Superior temporal gyrus (tissue), 1 donor: ENCODE measurements at regions not wholly inside any gene's neighbourhood (a gene's known extent, or its start where the extent isn't known, plus 50 kb on each side); places are given as distances from the start of the nearest gene placed in this dataset.
"Not testable (repeated sequence)": the region's sequence is repeated elsewhere in the genome, so short reads cannot be mapped to it uniquely, and the experiment has no call there.

ENCODE experiments used
- DNase-seq: peaks from one replicate; pipeline ENCODE4 v3.0.0-alpha.2; 2016; ENCODE audit errors: extremely low spot score

DNA sequence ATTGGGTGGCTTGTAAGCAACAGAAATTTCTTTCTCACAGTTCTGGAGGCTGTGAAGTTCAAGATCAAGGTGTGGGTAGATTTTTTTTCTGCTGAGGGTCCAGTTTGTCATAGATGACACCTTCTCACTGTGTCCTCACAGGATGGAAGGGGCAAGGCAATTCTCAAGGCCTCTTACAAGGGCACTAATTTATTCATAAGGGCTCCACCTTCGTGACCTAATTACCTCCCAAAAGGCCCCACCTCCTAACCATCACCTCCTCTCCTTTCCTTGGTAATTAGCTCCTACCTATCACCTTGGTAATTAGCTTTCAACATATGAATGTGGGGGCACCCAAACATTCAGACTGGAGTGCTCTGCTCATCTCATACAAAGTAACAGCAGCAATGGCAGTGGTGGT lies 92.3 kb upstream of the CD44 start:
- DNase-seq, result no peak

DNA sequence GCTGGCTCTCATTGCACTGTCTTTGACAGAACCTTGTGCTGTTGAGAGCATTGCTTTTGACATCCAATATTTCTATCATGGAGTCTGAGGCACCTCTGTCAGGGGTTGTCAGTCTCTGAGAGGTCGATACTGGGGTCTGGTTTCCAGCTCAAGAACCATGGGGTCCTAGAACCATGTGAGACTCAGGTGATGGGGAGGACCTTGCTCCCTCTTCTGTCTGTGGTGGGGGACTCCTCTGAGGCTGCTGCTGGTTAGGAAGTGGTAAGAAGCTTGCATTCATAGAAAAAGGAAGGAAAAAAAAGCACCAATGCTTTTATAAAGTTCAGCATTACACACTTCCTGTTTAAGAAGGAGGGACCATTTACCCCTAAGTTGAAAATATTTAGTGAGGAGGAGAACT lies 91.8 kb upstream of the CD44 start:
- no peak for DNase-seq

DNA sequence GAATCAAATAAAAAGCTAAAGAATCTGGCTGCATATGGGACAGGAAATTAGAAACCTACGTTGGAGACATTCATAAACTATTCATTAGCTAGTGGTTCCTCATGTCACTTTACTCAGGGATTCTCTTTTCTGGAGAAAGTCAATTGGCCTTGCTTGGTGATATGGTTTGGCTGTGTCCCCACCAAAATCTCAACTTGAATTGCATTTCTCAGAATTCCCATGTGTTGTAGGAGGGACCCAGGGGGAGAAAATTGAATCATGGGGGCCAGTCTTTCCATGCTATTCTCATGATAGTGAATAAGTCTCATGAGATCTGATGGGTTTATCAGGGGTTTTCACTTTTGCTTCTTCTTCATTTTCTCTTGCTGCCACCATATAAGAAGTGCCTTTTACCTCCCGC lies 91.2 kb upstream of the CD44 start:
- DNase-seq, result no peak

DNA sequence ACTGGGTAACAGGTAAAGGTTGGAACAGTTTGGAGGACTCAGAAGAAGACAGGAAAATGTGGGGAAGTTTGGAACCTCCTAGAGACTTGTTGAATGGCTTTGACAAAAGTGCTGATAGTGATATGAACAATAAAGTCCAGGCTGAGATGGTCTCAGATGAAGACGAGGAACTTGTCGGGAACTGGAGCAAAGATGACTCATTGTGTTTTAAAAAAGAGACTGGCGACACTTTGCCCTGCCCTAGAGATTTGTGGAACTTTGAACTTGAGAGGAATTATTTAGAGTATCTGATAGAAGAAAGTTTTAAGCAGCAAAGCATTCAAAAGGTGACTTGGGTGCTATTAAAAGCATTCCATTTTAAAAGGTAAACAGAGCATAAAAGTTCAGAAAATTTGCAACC lies 90.6 kb upstream of the CD44 start:
- not testable (repeated sequence) for DNase-seq

DNA sequence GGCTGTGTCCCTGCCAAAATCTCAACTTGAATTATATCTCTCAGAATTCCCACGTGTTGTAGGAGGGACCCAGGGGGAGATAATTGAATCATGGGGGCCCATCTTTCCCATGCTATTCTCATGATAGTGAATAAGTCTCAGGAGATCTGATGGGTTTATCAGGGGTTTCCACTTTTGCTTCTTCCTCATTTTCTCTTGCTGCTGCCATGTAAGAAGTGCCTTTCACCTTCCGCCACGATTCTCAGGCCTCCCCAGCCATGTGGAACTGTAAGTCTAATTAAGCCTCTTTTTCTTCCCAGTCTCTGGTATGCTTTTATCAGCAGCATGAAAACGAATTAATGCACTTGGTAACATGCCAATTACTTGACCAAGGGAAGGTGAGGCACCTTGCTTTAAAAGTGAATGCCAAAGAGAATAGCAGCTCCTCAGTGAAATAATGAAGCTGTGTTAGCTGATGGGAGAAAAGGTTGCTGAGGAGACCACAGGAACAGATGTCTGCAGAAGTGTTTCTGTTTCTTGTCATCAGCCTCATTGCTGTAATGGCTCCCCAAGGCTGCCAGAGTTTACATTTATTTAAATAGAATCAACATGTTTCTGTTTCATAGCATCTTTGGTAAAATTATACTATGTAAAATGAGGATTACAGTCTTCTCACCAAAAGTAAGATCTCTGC lies 89.0 kb upstream of the CD44 start:
- no peak for DNase-seq

DNA sequence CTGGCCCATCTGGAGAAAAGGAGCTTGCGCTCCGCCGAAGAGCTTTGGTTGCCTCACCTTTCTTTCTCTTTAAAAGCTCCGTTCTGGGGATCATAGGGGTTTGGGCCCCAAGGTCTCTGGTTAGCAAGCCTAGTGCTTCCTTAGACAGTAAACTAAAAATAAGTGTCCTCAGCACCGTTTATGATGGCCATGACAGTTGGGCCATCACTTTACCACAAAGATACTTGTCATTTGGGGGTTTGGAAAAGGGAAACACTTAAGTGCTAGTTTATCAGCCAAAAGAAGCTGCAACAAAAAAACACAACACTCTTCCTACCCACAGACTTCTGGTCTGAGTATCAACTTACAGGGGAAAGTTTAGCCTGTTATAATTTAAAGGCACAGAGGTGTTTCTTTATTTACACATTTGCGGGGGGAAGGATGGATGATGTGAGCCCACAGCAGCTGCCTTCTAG lies 88.4 kb upstream of the CD44 start:
- DNase-seq, result no peak

DNA sequence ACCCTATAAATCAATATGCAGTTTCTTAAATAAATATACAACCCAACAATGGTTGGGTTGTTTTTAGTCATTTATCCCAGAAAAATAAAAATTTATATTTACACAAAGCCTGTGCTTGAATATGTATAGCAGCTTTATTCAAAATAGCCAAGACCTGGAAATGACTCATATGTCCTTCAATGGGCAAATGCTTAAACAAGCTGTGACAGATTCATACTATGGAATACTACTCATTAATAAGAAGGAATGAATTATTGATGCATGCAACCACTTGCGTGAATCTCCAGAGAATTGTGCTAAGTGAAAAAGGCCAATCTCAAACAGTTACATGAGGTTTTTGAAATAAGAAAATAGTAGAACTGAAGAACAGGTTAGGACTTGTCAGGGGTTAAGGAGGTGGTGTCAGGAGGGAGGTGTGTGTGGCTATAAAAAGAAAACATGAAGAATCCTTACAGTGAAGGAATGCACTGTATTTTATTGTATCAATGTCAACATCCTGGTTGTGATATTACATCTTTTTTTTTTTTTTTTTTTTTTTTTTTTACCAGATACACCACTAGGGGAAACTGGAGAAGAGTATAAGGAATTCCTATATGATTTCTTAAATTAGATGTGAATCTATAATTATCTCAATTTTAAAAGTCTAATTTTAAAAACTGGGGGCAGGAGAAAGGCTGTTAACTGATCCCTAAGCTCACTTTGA lies 82.4 kb upstream of the CD44 start:
- DNase-seq, result no peak

DNA sequence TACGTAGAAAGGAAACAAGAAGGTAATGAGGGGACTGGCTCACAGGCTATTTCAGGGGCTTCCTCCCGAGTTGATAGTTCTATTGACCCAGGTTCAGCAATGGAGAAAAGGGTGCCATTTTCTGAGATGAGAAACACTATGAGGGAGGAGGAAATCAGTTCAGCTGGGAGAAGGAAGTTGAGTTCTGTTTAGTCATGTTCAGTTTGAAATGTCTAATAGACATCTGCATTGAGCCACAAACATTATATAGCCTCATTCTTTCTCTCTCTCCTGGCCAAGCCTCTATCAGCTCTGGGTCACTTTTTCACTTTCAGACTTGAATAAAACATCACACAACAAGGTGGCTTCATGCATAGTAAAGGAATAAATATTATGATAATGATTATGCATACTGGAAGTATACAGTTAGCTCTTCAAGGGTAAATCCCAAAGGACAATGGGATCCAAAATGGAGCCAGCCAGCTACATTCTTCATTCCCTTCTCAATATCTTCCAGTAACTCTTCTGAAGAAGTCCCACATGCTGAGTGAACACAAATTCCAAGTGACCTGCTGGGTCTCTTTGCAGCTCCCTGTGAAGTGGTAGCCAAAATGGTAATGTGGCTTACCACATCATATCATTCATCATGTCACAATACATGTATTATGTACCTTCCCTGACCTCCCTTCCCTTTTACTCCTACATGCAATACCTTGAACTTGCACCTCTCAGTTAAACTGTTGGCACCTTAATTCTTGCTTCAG lies 80.9 kb upstream of the CD44 start:
- DNase-seq, result no peak

DNA sequence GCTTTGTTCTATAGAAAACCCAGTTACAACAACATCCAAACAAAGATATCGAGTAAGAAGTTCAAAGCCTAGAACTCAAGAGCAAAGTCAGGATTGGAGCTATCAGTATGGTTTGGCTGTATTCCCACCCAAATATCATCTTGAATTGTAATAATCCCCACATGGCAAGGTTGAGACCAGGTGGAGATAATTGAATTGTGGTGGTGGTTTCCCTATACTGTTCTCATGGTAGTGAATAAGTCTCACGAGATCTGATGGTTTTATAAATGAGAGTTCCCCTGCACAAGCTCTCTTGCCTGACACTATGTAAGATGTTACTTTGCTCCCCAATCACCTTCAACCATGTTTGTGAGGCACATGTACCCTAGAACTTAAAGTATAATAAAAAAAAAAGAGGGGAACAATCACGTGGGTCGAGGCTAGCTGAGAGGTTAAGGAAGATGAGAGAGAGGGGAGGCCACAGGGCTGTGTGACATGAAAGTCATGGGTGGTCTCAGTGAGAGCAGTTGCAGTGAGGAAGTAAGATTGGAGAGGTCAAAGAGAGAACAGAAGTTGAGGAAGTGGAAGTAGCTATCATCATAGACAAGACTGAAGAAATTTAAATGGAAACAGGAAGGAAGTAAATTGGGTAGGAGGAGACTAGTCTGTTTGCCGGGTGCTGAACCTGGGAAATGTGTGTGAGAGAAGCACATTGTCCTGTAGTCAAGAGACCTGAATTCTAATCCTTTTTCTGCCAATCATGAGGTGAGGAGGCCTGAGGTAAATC lies 80.1 kb upstream of the CD44 start:
- no peak for DNase-seq

DNA sequence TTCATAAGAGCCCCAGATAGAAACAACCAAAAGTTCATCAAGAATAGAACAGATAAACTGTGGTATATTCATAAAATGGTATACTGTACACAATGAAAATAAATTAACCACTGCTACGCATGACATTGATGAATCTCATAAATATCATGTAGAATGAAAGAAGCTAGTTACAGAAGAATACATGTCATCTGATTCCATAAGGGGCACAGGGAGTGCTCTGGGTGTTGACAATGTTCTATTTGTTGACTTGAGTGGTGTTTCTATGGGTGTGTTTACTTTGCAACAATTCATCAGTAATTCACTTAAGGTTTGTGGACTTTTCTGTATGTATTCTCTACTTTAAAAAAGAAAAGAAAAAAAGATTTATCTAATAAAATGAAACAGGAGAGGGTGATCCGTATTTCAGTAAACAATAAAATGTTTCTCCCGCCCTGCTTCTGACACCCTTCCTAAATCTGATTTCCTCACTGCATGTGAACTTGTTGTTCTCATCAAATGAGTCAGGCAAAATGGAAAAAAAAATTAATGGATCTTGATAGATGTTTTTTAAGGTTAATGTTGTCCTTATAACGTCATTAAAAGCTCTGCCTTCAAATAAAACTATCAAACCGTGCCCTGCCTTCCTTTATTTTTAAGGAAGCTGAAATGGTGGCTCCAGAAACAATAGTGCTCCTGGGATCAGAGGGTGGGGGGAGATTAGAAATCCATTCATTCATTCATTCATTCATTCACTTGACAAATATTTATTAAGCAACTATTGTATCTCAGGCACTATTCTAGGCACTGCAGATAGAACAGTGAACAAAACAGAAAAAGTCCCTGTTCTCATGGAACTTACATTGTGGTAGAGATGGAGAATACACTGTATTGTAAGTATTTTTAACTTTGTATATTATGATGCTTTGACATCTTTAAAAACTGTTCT lies 77.2 kb upstream of the CD44 start:
- DNase-seq, result no peak

DNA sequence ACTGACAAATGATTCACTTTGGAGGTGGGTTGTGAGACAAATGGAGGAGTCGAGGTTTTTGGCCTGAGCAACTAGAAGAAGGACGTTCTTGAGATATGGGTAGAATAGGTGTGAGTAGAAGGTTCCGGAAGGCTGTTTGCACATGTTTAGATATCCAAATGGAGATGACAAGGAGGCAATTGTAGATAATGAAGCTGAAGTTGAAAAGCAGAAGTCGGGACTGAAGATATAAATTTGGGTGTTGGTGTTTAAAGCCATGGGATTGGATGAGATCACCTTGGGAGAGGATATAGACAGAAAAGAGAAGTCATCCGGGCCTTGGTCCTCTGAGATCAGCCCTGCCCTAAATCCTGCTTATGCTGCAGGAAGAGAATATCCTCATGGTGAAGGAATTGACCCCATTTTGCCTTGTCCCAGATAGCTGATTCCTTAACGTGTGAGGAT lies 75.5 kb upstream of the CD44 start:
- DNase-seq, result no peak

DNA sequence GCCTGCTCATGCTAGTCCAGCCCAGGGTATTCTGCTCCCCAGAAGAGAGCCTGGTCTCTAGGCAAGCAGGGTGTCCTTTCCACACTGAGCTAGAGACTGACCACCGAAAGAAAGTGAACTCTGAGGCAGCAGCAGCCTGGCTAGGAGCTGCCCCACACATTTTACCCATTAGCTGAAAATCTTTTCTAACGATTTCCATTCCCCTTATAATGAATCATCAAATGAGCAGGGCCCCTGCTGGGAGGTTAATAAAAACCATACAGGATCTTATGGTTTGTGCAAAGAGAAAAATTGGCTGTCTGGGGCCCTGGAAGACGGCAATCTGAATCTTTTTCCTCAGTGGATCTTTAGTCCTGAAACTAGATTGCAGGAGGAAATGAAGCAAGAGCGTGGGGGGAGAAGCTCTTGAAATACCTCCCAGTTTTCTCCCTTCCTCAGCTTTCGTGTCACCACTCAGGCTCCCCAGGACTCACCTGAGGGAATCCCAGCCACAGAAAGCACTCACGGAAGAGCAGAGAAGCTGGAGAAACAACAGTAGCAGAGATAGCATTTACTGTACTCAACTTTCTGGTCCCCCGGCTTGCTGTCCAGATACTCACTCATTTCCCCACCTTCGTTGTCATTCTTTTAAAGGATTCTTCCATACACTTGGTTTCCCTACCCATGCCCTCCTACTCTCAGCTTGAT lies 74.7 kb upstream of the CD44 start:
- DNase-seq, result no peak

DNA sequence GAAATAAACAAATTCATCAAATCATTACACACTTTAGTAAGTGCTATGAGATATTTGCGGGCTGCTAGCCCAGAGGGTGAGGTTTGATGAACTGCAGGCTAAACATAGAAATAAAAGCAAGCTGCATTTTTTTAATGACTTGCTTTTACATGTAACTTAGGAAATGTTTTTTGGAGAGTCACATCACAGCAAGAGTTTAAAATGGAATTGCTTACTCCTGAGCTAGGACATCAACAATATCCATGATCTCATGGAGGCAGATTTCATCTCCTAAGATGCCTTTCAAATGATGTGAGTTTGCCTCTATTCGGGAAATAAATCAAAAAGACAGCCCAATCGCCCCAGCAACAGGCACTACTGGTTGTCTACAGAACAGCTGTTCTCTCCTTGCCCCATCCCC lies 73.4 kb upstream of the CD44 start:
- DNase-seq, result no peak

DNA sequence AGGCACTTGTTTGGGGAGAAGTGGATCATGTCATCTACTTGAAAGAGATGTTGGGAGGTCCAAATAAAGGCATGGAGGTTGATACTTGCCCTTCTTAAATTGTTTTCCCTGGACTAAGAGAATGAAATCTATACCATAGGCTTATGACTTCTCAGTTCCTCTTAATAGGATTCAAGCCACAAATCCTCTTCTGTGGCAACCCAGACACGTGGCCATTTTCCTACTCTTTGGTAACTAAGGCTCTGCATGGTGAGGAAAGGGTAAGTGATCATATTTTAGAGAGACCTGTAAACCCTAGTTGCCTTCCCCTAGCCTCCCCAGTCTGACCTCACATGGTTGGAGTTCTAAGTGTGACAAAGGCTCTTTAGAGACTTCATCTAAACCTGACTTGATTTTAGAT lies 72.9 kb upstream of the CD44 start:
- DNase-seq, result no peak

DNA sequence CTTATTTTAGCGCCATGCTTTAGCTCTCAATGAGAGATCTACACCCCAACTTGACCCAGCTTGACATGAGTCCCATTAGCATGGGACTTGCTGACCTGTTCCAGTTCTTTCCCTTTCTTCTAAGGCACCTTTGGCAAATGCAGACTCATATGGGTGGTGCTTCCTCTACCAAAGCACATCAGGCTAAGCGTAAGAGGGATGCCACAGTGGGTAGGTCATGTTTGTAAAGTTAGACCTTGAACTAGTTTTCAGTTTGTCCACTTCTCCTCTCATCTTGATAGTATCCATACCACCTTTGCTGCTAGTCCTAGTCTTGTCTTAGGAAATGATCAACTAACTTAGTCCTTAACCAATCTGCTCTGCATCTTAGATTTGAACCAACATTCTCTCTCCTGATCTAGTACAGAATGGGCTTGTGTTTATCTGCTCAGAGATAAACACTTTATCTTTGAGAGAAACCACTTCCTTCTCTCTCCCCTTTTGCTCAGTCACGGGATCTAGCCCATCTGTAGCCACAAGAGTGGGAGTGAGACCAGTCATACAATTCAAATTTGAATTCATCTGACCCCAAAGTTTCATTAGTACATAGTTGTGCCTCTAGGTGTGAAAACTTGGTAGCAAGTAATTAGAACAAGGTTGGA lies 72.1 kb upstream of the CD44 start:
- no peak for DNase-seq

DNA sequence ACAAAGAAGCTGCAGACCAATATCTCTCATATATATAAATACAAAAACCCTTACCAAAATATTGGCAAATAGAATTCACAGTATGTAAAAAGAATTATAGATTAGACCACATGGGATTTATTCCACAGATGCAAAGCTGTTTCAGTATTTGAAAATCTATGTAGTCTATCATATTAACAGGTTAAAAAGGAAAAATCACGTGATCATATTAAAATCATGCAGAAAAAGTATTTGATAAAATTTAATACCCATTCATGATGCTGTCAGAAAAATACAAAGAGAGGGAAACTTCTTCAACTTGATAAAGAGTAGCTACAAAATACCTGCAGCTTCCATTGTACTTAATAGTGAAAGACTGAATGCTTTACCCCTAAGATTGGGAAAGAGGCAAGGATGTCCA lies 67.2 kb upstream of the CD44 start:
- DNase-seq, result no peak

DNA sequence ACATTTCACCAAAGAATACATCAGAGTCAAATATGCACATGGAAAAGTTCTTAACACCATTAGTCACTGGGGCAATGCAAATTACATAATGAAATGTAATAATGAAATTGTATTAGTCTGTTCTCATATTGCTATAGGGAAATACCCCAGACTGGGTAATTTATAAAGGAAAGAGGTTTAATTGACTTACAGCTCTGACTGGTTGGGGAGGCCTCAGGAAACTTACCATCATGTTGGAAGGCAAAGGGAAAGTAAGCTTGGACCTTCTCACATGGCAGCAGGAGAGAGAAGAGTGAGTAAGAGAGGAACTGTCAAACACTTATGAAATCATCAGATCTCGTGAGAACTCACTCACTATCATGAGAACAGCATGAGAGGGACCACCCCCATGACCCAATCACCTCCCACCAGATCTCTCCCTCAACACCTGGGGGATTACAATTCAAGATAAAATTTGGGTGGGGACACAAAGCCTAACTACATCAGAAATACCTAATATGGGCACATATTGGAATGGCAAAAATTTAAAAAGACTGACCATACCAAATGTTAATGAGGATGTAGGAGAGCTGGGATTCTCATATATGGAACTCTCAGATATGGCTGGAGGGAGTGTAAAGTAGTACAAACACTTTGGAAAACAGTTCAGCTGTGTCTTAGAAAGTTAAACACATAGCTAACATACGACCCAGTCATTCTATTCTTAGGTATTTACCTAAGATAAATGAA lies 65.1 kb upstream of the CD44 start:
- no peak for DNase-seq

DNA sequence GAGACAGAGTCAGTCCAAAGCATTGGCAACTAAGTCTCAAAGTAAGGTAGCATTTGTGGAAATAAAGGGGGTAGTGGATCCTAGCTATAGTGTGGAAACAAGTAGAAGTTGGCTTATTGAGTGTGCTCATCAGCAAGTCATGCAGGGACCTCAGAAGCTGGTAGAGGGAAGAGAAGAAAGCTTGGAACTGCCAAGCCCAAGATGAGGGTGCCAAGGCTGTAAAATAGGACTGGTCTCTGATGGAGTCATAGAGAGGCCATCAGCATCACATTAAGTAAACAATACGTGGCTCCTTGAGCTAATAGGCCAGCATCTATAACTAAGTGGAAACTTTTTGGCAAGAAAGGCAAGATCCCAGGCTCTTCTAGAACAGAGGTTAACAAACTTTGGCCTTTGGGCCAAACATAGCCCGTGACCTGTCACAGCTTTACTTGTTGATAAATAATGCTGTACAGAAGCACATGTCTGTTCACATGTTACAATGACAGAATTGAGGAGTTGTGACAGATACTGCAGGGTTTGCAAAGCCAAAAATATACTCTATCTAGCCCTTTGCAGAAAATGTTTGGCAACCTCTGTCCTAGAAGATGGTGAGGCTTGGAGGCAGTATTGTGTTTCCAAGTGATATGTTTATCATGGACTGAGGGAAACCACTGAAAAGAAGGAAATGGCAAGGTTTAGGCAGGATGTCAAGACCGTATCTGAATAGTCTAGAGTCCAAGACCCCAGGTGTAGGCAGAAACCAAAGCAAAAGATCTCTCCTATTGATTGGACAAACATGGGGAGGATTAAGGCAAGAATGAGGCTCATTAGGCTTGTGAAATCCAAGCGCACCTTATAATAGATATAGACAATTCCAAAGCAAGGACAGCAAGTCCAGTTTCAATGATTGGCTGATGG lies 62.5 kb upstream of the CD44 start:
- DNase-seq, result no peak
